ENCODE measurements at regions not wholly inside any gene's neighbourhood (a gene's known extent, or its start where the extent isn't known, plus 50 kb on each side); places are given as distances from the start of the nearest gene placed in this dataset.
A peak's percentile ranks its signal among the peaks of the same experiment; 100 is the strongest.

DNA sequence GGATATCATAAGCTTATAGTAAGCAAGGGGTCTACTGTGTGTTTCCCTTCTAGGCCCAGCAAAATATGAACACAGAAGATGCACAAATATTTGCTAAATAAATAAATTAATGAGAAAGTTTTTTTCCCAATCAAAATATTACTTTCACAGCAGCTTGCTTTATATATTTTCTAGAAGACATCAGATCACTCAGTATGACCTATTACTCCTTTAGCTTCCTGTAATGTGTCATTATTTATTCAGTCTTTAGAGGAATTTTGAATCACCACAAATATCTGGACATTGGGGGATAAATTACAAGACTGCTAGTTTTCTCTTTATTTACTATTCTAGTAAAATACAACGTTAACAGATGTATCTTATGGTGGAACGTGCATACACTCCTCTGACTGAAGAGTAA is 765.8 kb upstream of the POM121L12 start:
- H3K4me1 ChIP-seq, result no peaks in the 10 kb centered on the region
- intact Hi-C loops (cut with DNase I), result no loop called here
- no peaks in the 10 kb centered on the region for H3K27me3 ChIP-seq
- DNase-seq, result no peak
- no peaks in the 10 kb centered on the region for H3K36me3 ChIP-seq
- no peaks in the 10 kb centered on the region for H3K9me3 ChIP-seq
- H3K27ac ChIP-seq, result no peak overlapping the region
- H3K4me3 ChIP-seq, result no peak overlapping the region
- WGBS (ENCODE audit: insufficient coverage, low coverage, low lambda C conversion rate, missing lambda C conversion rate), result 34% methylated on average over 2 of the region's 2 CpGs
- no peak for TF ChIP-seq POLR2A (IDR thresholded peaks at IDR 0.05)
- TF ChIP-seq, protein P1, sequence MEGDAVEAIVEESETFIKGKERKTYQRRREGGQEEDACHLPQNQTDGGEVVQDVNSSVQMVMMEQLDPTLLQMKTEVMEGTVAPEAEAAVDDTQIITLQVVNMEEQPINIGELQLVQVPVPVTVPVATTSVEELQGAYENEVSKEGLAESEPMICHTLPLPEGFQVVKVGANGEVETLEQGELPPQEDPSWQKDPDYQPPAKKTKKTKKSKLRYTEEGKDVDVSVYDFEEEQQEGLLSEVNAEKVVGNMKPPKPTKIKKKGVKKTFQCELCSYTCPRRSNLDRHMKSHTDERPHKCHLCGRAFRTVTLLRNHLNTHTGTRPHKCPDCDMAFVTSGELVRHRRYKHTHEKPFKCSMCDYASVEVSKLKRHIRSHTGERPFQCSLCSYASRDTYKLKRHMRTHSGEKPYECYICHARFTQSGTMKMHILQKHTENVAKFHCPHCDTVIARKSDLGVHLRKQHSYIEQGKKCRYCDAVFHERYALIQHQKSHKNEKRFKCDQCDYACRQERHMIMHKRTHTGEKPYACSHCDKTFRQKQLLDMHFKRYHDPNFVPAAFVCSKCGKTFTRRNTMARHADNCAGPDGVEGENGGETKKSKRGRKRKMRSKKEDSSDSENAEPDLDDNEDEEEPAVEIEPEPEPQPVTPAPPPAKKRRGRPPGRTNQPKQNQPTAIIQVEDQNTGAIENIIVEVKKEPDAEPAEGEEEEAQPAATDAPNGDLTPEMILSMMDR (IDR thresholded peaks at IDR 0.05), result no peak
- ATAC-seq, result no peak

DNA sequence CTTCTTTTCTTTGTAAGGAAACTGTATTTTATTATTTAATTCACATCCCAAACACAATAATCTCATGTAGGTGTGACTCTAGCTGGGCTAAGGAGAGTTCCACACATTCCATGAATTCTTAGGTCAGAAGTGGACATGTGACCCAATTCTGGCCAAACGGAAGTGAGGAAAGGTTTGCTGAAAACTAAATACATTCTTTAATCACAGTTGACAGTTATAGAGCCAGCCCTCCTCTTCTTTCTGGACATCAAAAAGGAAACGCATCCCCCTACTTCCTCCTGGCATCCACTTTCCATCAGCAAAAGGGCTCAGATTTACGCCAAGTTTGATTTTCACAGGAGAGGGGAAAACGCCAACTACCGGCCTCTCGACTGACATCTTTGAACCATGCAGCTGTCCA is 774.4 kb upstream of the POM121L12 start:
- 63% methylated on average over 6 of the region's 6 CpGs for whole genome bisulfite sequencing (ENCODE audit: insufficient coverage, low coverage, low lambda C conversion rate, missing lambda C conversion rate)
- DNase-seq (no peak), ATAC-seq (no peak)
- Histone ChIP-seq H3K4me3 (no peak overlapping the region), H3K27me3 (no peaks in the 10 kb centered on the region), H3K36me3 (no peaks in the 10 kb centered on the region), H3K4me1 (no peaks in the 10 kb centered on the region), H3K9me3 (no peaks in the 10 kb centered on the region), H3K27ac (no peak overlapping the region)
- TF ChIP-seq POLR2A (IDR thresholded peaks at IDR 0.05), result no peak
- TF ChIP-seq, protein P1 (IDR thresholded peaks at IDR 0.05), result no peak
- intact Hi-C loops (cut with DNase I), result no loop called here

DNA sequence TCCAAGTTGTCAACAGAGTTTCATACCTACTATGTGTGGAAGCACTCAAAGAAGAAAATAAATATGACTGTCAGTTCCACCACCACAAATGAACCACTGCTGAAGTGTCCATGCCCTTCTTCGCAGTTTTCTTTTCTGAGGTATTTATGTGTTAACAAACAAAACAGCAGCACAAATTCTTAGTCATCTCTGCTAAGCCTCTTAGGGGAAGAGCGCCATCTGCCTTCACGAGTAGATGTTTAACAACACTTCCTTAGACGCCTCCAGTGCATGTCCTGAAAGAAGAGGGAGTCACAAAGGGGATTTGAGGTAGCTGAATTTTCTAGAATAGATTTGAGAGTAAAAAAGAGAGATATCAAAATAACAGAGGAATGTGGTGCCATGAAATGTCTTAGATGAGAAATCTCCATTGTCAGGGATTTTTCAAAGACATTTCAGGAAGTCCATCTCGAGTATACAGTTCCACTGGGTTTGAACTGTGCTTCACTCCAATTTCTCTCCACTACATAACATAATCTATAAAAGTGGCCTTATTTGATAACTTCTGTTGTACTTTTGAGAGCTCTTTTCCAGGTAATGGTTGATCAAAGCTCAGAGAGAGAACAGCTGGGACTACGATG is 775.3 kb upstream of the POM121L12 start:
- Histone ChIP-seq H3K36me3 (no peaks in the 10 kb centered on the region), H3K4me3 (no peak overlapping the region), H3K27me3 (no peaks in the 10 kb centered on the region), H3K4me1 (no peaks in the 10 kb centered on the region), H3K9me3 (no peaks in the 10 kb centered on the region), H3K27ac (no peak overlapping the region)
- ATAC-seq, result no peak
- 45% methylated on average over 6 of the region's 6 CpGs for WGBS (ENCODE audit: insufficient coverage, low coverage, low lambda C conversion rate, missing lambda C conversion rate)
- intact Hi-C loops (cut with DNase I), result no loop called here
- TF ChIP-seq, protein P1 (IDR thresholded peaks at IDR 0.05), result peak in 2 of 4 donors; percentile 17 to 20
- no peak for TF ChIP-seq POLR2A (IDR thresholded peaks at IDR 0.05)
- no peak for DNase-seq

DNA sequence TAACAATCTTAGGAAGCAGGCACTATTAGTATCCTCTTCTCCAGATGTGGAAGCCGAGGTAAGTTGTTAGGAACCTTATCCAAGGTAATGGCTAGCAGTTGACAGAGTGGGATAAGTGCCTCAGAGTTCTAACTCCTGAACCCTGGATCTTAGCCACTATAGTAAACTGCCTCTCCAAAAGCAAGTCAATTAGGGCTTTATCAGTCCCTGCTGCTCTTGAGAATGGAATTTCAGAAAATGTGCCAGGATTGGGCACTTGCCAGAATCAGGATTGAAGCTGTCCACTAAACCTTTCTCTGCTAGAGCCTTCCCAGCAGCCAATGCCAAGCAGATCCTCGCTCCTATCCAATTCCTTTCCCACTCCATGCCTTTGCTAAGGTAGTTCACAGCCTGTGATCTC is 777.5 kb upstream of the POM121L12 start:
- DNase-seq (no peak), ATAC-seq (no peak)
- Histone ChIP-seq H3K36me3 (no peaks in the 10 kb centered on the region), H3K4me3 (no peak overlapping the region), H3K9me3 (no peaks in the 10 kb centered on the region), H3K27me3 (no peaks in the 10 kb centered on the region), H3K4me1 (no peaks in the 10 kb centered on the region), H3K27ac (no peak overlapping the region)
- TF ChIP-seq, protein P1 (IDR thresholded peaks at IDR 0.05), result no peak
- no peak for TF ChIP-seq POLR2A (IDR thresholded peaks at IDR 0.05)
- intact Hi-C loops (cut with DNase I), result no loop called here
- 54% methylated on average over 2 of the region's 2 CpGs for WGBS (ENCODE audit: insufficient coverage, low coverage, low lambda C conversion rate, missing lambda C conversion rate)

Data from right lobe of liver (tissue), 6 donors.